ENCODE measurements at regions not wholly inside any gene's neighbourhood (a gene's known extent, or its start where the extent isn't known, plus 50 kb on each side); places are given as distances from the start of the nearest gene placed in this dataset.

- DNase-seq (ENCODE audit: extremely low read depth in 1 of 11, low read depth in 9 of 11, low spot score in 4 of 11), result no peak
Measured at GRCh38 chr22:44378380-44378779, 65.6 kb upstream of the SHISAL1 start.

GRCh38 chr22:44375451-44375850 is 62.7 kb upstream of the SHISAL1 start:
- DNase-seq (ENCODE audit: extremely low read depth in 1 of 11, low read depth in 9 of 11, low spot score in 4 of 11), result no peak

GRCh38 chr22:44373234-44373633 is 60.5 kb upstream of the SHISAL1 start:
- DNase-seq (ENCODE audit: extremely low read depth in 1 of 11, low read depth in 9 of 11, low spot score in 4 of 11), result no peak

GRCh38 chr22:44372611-44373010 is 59.9 kb upstream of the SHISAL1 start:
- DNase-seq (ENCODE audit: extremely low read depth in 1 of 11, low read depth in 9 of 11, low spot score in 4 of 11), result no peak

GRCh38 chr22:44371741-44372525 is 59.2 kb upstream of the SHISAL1 start:
- DNase-seq (ENCODE audit: extremely low read depth in 1 of 11, low read depth in 9 of 11, low spot score in 4 of 11), result no peak

GRCh38 chr22:44369916-44370801 is 57.4 kb upstream of the SHISAL1 start:
- DNase-seq (ENCODE audit: extremely low read depth in 1 of 11, low read depth in 9 of 11, low spot score in 4 of 11), result no peak

GRCh38 chr22:44369293-44369661 is 56.5 kb upstream of the SHISAL1 start:
- no peak for DNase-seq (ENCODE audit: extremely low read depth in 1 of 11, low read depth in 9 of 11, low spot score in 4 of 11)

GRCh38 chr22:44368611-44369292 is 56.0 kb upstream of the SHISAL1 start:
- DNase-seq (ENCODE audit: extremely low read depth in 1 of 11, low read depth in 9 of 11, low spot score in 4 of 11), result no peak

GRCh38 chr22:44366372-44367300 is 53.9 kb upstream of the SHISAL1 start:
- no peak for DNase-seq (ENCODE audit: extremely low read depth in 1 of 11, low read depth in 9 of 11, low spot score in 4 of 11)

GRCh38 chr22:44365832-44366231 is 53.1 kb upstream of the SHISAL1 start:
- DNase-seq (ENCODE audit: extremely low read depth in 1 of 11, low read depth in 9 of 11, low spot score in 4 of 11), result no peak

GRCh38 chr22:44365191-44365590 is 52.4 kb upstream of the SHISAL1 start:
- no peak for DNase-seq (ENCODE audit: extremely low read depth in 1 of 11, low read depth in 9 of 11, low spot score in 4 of 11)

- DNase-seq (ENCODE audit: extremely low read depth in 1 of 11, low read depth in 9 of 11, low spot score in 4 of 11), result no peak
Measured at GRCh38 chr22:44364751-44365130, 52.0 kb upstream of the SHISAL1 start.

GRCh38 chr22:44363980-44364750 is 51.4 kb upstream of the SHISAL1 start:
- no peak for DNase-seq (ENCODE audit: extremely low read depth in 1 of 11, low read depth in 9 of 11, low spot score in 4 of 11)

- no peak for DNase-seq (ENCODE audit: extremely low read depth in 1 of 11, low read depth in 9 of 11, low spot score in 4 of 11)
Measured at GRCh38 chr22:44363013-44363979, 50.5 kb upstream of the SHISAL1 start.

GRCh38 chr22:44362249-44363012 is 49.7 kb upstream of the SHISAL1 start:
- DNase-seq (ENCODE audit: extremely low read depth in 1 of 11, low read depth in 9 of 11, low spot score in 4 of 11), result no peak
